Activated CD4-positive, alpha-beta memory T cell treated with anti-CD3 and anti-CD28 coated beads for 36 hours (primary cell): ENCODE measurements at regions not wholly inside any gene's neighbourhood (a gene's known extent, or its start where the extent isn't known, plus 50 kb on each side); places are given as distances from the start of the nearest gene placed in this dataset.
A peak's percentile ranks its signal among the peaks of the same experiment; 100 is the strongest.
"Not testable (repeated sequence)": the region's sequence is repeated elsewhere in the genome, so short reads cannot be mapped to it uniquely, and the experiment has no call there.

Source experiments
- CTCF ChIA-PET: fragments of 350-600 bp; sonication (Branson Sonifier 250); formaldehyde crosslinking; loops from one replicate; lab custom pipeline; 2021; ENCODE audit warnings: antibody characterized with exemption, inconsistent platforms; lab: Charles Lee
- POLR2A ChIA-PET: fragments of 350-600 bp; sonication (Branson Sonifier 250); formaldehyde crosslinking; loops from one replicate; lab custom pipeline; 2021; ENCODE audit warnings: antibody characterized with exemption; lab: Charles Lee
- DNase-seq: peaks from one replicate; pipeline ENCODE4 v3.0.0-alpha.2; 2020
- H3K27ac Mint-ChIP-seq: one replicate; pipeline ENCODE4 v1.8.0; 2021; ENCODE audit warnings: mixed read lengths
- H3K27me3 Mint-ChIP-seq: one replicate; pipeline ENCODE4 v1.8.0; 2021; ENCODE audit warnings: mixed read lengths
- H3K36me3 Mint-ChIP-seq: one replicate; pipeline ENCODE4 v1.8.0; 2021; ENCODE audit warnings: mixed read lengths
- H3K4me1 Mint-ChIP-seq: one replicate; pipeline ENCODE4 v1.8.0; 2021; ENCODE audit warnings: low read depth, mixed read lengths
- H3K4me3 Mint-ChIP-seq: one replicate; pipeline ENCODE4 v1.8.0; 2021; ENCODE audit warnings: mild to moderate bottlenecking, mixed read lengths
- H3K9me3 Mint-ChIP-seq: one replicate; pipeline ENCODE4 v1.8.0; 2021; ENCODE audit warnings: mixed read lengths
- intact Hi-C: fragments of 100-400 bp; cut with micrococcal nuclease; formaldehyde crosslinking; loops from one replicate; pipeline ENCODE4 v1.15.1; 2023

- H3K9me3 Mint-ChIP-seq: no peaks in the 10 kb centered on the region
- H3K4me1 Mint-ChIP-seq: no peaks in the 10 kb centered on the region
- no peaks in the 10 kb centered on the region for H3K36me3 Mint-ChIP-seq
- POLR2A ChIA-PET: no interaction called here
- H3K4me3 Mint-ChIP-seq: no peak overlapping the region
- H3K27me3 Mint-ChIP-seq: peaks cover 53% of the 10 kb centered on the region
- intact Hi-C loops: no loop called here
- H3K27ac Mint-ChIP-seq: no peak overlapping the region
- no peak for DNase-seq
- CTCF ChIA-PET: no interaction called here
Measured at GRCh38 chr10:100624298-100624697, 88.6 kb downstream of the HIF1AN start.

GRCh38 chr10:100625816-100626215, 90.1 kb downstream of the HIF1AN start:
- H3K9me3 Mint-ChIP-seq: no peaks in the 10 kb centered on the region
- H3K4me3 Mint-ChIP-seq: no peak overlapping the region
- ChIA-PET CTCF (no interaction called here), POLR2A (no interaction called here)
- H3K4me1 Mint-ChIP-seq: no peaks in the 10 kb centered on the region
- no peak for DNase-seq
- no peak overlapping the region for H3K27ac Mint-ChIP-seq
- H3K36me3 Mint-ChIP-seq: no peaks in the 10 kb centered on the region
- peaks cover 44% of the 10 kb centered on the region for H3K27me3 Mint-ChIP-seq
- intact Hi-C loops: no loop called here

GRCh38 chr10:100628061-100628460, 92.3 kb downstream of the HIF1AN start:
- ChIA-PET POLR2A (no interaction called here), CTCF (no interaction called here)

GRCh38 chr10:100631192-100631591, 95.4 kb downstream of the HIF1AN start:
- CTCF ChIA-PET: no interaction called here
- Mint-ChIP-seq H3K36me3 (no peaks in the 10 kb centered on the region), H3K4me3 (no peak overlapping the region), H3K4me1 (no peaks in the 10 kb centered on the region), H3K27me3 (peaks cover 24% of the 10 kb centered on the region), H3K27ac (no peak overlapping the region), H3K9me3 (no peaks in the 10 kb centered on the region)
- intact Hi-C loops: no loop called here
- no peak for DNase-seq
- POLR2A ChIA-PET: no interaction called here

More at GRCh38 chr10:100628061-100628460, 92.3 kb downstream of the HIF1AN start:
- peaks cover 37% of the 10 kb centered on the region for H3K27me3 Mint-ChIP-seq
- intact Hi-C loops: no loop called here
- H3K9me3 Mint-ChIP-seq: no peaks in the 10 kb centered on the region
- DNase-seq: no peak
- H3K4me3 Mint-ChIP-seq: no peak overlapping the region
- H3K36me3 Mint-ChIP-seq: no peaks in the 10 kb centered on the region
- H3K27ac Mint-ChIP-seq: no peak overlapping the region
- no peaks in the 10 kb centered on the region for H3K4me1 Mint-ChIP-seq

GRCh38 chr10:100632027-100632426, 96.3 kb downstream of the HIF1AN start:
- H3K27me3 Mint-ChIP-seq: peaks cover 19% of the 10 kb centered on the region
- DNase-seq: no peak
- H3K4me3 Mint-ChIP-seq: no peak overlapping the region
- ChIA-PET POLR2A (no interaction called here), CTCF (no interaction called here)
- no peaks in the 10 kb centered on the region for H3K9me3 Mint-ChIP-seq
- no peaks in the 10 kb centered on the region for H3K36me3 Mint-ChIP-seq
- no peak overlapping the region for H3K27ac Mint-ChIP-seq
- H3K4me1 Mint-ChIP-seq: no peaks in the 10 kb centered on the region
- intact Hi-C loops: no loop called here

GRCh38 chr10:100634034-100634433, 98.3 kb downstream of the HIF1AN start:
- ChIA-PET CTCF (no interaction called here), POLR2A (interaction anchor here (1.1 kb wide), 1 partner anchor 14 kb away, joined by 3 read pairs; no protein-coding TSS in a partner anchor)
- no peak for DNase-seq
- intact Hi-C loops: no loop called here
- Mint-ChIP-seq H3K27me3 (peaks cover 23% of the 10 kb centered on the region), H3K27ac (no peak overlapping the region), H3K36me3 (no peaks in the 10 kb centered on the region), H3K9me3 (no peaks in the 10 kb centered on the region), H3K4me3 (no peak overlapping the region), H3K4me1 (no peaks in the 10 kb centered on the region)

GRCh38 chr10:100636848-100637553, 101.3 kb downstream of the HIF1AN start:
- Mint-ChIP-seq H3K27me3 (peaks cover 39% of the 10 kb centered on the region), H3K36me3 (no peaks in the 10 kb centered on the region), H3K27ac (no peak overlapping the region), H3K4me3 (no peak overlapping the region), H3K9me3 (no peaks in the 10 kb centered on the region), H3K4me1 (peaks cover under 1% of the 10 kb centered on the region)
- ChIA-PET CTCF (interaction anchor here (0.9 to 1.8 kb wide), 3 partner anchors 34 to 241 kb away, joined by 4 to 5 read pairs (median 5); no protein-coding TSS in a partner anchor), POLR2A (no interaction called here)
- no peak for DNase-seq
- intact Hi-C loops: no loop called here

GRCh38 chr10:100637785-100638184, 102.0 kb downstream of the HIF1AN start:
- Mint-ChIP-seq H3K27me3 (peaks cover 44% of the 10 kb centered on the region), H3K27ac (no peak overlapping the region), H3K4me1 (peaks cover 8% of the 10 kb centered on the region), H3K4me3 (no peak overlapping the region), H3K36me3 (no peaks in the 10 kb centered on the region), H3K9me3 (no peaks in the 10 kb centered on the region)
- peak; percentile 28 for DNase-seq
- ChIA-PET POLR2A (interaction anchor here (1.0 kb wide), 1 partner anchor 106 kb away, joined by 3 read pairs; no protein-coding TSS in a partner anchor), CTCF (interaction anchor here (1.8 kb wide), 1 partner anchor 241 kb away, joined by 5 read pairs; no protein-coding TSS in a partner anchor)
- intact Hi-C loops: no loop called here

GRCh38 chr10:100638969-100639368, 103.2 kb downstream of the HIF1AN start:
- H3K4me3 Mint-ChIP-seq, intact Hi-C loops, H3K4me1 Mint-ChIP-seq, H3K27ac Mint-ChIP-seq, H3K9me3 Mint-ChIP-seq, H3K36me3 Mint-ChIP-seq, DNase-seq: not testable (repeated sequence)
- H3K27me3 Mint-ChIP-seq: peaks cover 44% of the 10 kb centered on the region
- ChIA-PET POLR2A (interaction anchor here (1.0 kb wide), 1 partner anchor 104 kb away, joined by 3 read pairs; no protein-coding TSS in a partner anchor), CTCF (interaction anchor here (0.8 kb wide), 1 partner anchor 239 kb away, joined by 3 read pairs; no protein-coding TSS in a partner anchor)

- Mint-ChIP-seq H3K36me3 (no peaks in the 10 kb centered on the region), H3K27me3 (peaks cover 50% of the 10 kb centered on the region), H3K4me3 (no peak overlapping the region), H3K4me1 (peaks cover 8% of the 10 kb centered on the region), H3K9me3 (no peaks in the 10 kb centered on the region), H3K27ac (no peak overlapping the region)
- POLR2A ChIA-PET: no interaction called here
- DNase-seq: no peak
- intact Hi-C loops: no loop called here
- CTCF ChIA-PET: no interaction called here
Measured at GRCh38 chr10:100642295-100642994, 102.9 kb upstream of the PAX2 start.

GRCh38 chr10:100645091-100645490, 100.3 kb upstream of the PAX2 start:
- ChIA-PET CTCF (no interaction called here), POLR2A (no interaction called here)
- Mint-ChIP-seq H3K27ac (no peak overlapping the region), H3K4me3 (no peak overlapping the region), H3K27me3 (peaks cover 45% of the 10 kb centered on the region), H3K4me1 (peaks cover 8% of the 10 kb centered on the region), H3K36me3 (no peaks in the 10 kb centered on the region), H3K9me3 (no peaks in the 10 kb centered on the region)
- intact Hi-C loops: no loop called here
- no peak for DNase-seq

- Mint-ChIP-seq H3K27me3 (peaks cover 48% of the 10 kb centered on the region), H3K4me3 (no peak overlapping the region), H3K9me3 (no peaks in the 10 kb centered on the region), H3K36me3 (no peaks in the 10 kb centered on the region), H3K4me1 (peaks cover 8% of the 10 kb centered on the region), H3K27ac (no peak overlapping the region)
- POLR2A ChIA-PET: no interaction called here
- CTCF ChIA-PET: no interaction called here
- no peak for DNase-seq
- intact Hi-C loops: no loop called here
Measured at GRCh38 chr10:100645613-100646392, 99.6 kb upstream of the PAX2 start.
